A673 (cell line): ENCODE measurements at regions not wholly inside any gene's neighbourhood (a gene's known extent, or its start where the extent isn't known, plus 50 kb on each side); places are given as distances from the start of the nearest gene placed in this dataset.

Experiments used
- BruUV-seq: library from RNA; stranded (reverse); fragments of 400-500 nt; replicated peaks from 2 replicates; lab custom pipeline; 2021; lab: Mats Ljungman, UMichigan
- CTCF ChIA-PET: fragments of 300-600 bp; sonication (Branson Sonifier 250); formaldehyde crosslinking; loops from one replicate; lab custom pipeline; 2022; ENCODE audit warnings: antibody characterized with exemption; lab: Charles Lee
- POLR2A ChIA-PET: fragments of 300-600 bp; sonication (Branson Sonifier 250); formaldehyde crosslinking; loops from one replicate; lab custom pipeline; 2022; ENCODE audit warnings: antibody characterized with exemption; ENCODE audit not compliant: low non-redundant PET; lab: Charles Lee
- DNase-seq: peaks from one replicate; pipeline ENCODE4 v3.0.0-alpha.2; 2015; ENCODE audit warnings: low spot score
- H3K27ac ChIP-seq: fragments of 200-600 bp; sonication (generic); 2 replicates; pipeline ENCODE4 v1.5.1; 2016; ENCODE audit warnings: mixed run types, low read depth, mild to moderate bottlenecking, mixed read lengths, antibody characterized with exemption, low read length; ENCODE audit not compliant: poor library complexity, severe bottlenecking
- H3K27me3 ChIP-seq: fragments of 200-600 bp; sonication (generic); replicated peaks from 2 replicates; pipeline ENCODE4 v1.6.1; 2017; ENCODE audit warnings: mixed run types, low read depth, mild to moderate bottlenecking, mixed read lengths, antibody characterized with exemption, low read length; ENCODE audit not compliant: insufficient read depth, poor library complexity
- H3K36me3 ChIP-seq: fragments of 200-600 bp; sonication (generic); 2 replicates; pipeline ENCODE4 v1.6.1; 2016; ENCODE audit warnings: mixed run types, mild to moderate bottlenecking, mixed read lengths, antibody characterized with exemption, low read length; ENCODE audit not compliant: insufficient read depth, poor library complexity, severe bottlenecking
- H3K4me1 ChIP-seq: fragments of 200-600 bp; sonication (generic); 2 replicates; pipeline ENCODE4 v1.6.1; 2017; ENCODE audit warnings: mixed run types, mild to moderate bottlenecking, mixed read lengths, antibody characterized with exemption, low read length; ENCODE audit not compliant: insufficient read depth, poor library complexity, severe bottlenecking
- H3K4me3 ChIP-seq: fragments of 200-600 bp; sonication (generic); 2 replicates; pipeline ENCODE4 v1.5.1; 2016; ENCODE audit warnings: low read depth, mixed run types, mild to moderate bottlenecking, mixed read lengths, low read length; ENCODE audit not compliant: poor library complexity, severe bottlenecking
- H3K9me3 ChIP-seq: fragments of 200-600 bp; sonication (generic); 2 replicates; pipeline ENCODE4 v1.6.1; 2016; ENCODE audit warnings: mixed run types, low read depth, mild to moderate bottlenecking, mixed read lengths, antibody characterized with exemption, low read length; ENCODE audit not compliant: poor library complexity, severe bottlenecking
- CTCF ChIP-seq: fragments of 300-800, 200-600 bp; sonication (generic); conservative IDR thresholded peaks from 2 replicates; pipeline ENCODE4 v1.5.1; 2017; ENCODE audit warnings: low read depth, mild to moderate bottlenecking, antibody characterized with exemption, low read length, moderate library complexity, mixed read lengths
- EZH2 ChIP-seq: fragments of 200-600 bp; sonication (generic); IDR thresholded peaks from 2 replicates; pipeline ENCODE4 v1.6.1; 2017; ENCODE audit warnings: borderline replicate concordance, low read depth, mild to moderate bottlenecking, mixed read lengths, antibody characterized with exemption, low read length; ENCODE audit not compliant: poor library complexity, severe bottlenecking
- intact Hi-C: fragments of 100-400 bp; cut with micrococcal nuclease; formaldehyde crosslinking; loops from one replicate; pipeline ENCODE4 v1.10.0; 2022; ENCODE audit not compliant: unreplicated experiment

GRCh38 chr15:97143592-97144376, 813.3 kb downstream of the NR2F2 start:
- DNase-seq, result peak; percentile 17
- Histone ChIP-seq H3K36me3 (no peaks in the 10 kb centered on the region), H3K9me3 (no peaks in the 10 kb centered on the region), H3K4me1 (peaks cover 8% of the 10 kb centered on the region), H3K27me3 (no peaks in the 10 kb centered on the region), H3K27ac (no peak overlapping the region), H3K4me3 (no peak overlapping the region)
- POLR2A ChIA-PET, result no interaction called here
- intact Hi-C loops, result no loop called here
- BruUV-seq, result no TSS peak
- no peak for TF ChIP-seq EZH2
- no peak for TF ChIP-seq CTCF
- CTCF ChIA-PET, result no interaction called here

- Histone ChIP-seq H3K27ac (no peak overlapping the region), H3K4me3 (no peak overlapping the region), H3K9me3 (no peaks in the 10 kb centered on the region), H3K4me1 (peaks cover 8% of the 10 kb centered on the region), H3K27me3 (no peaks in the 10 kb centered on the region), H3K36me3 (no peaks in the 10 kb centered on the region)
- ChIA-PET POLR2A (no interaction called here), CTCF (no interaction called here)
- intact Hi-C loops, result no loop called here
- BruUV-seq, result no TSS peak
- no peak for TF ChIP-seq EZH2
- no peak for TF ChIP-seq CTCF
- DNase-seq, result no peak
These were observed 813.8 kb downstream of the NR2F2 start for GRCh38 chr15:97144377-97144711.

GRCh38 chr15:97146929-97147870, 813.3 kb upstream of the ARRDC4 start:
- TF ChIP-seq CTCF (no peak), EZH2 (no peak)
- Histone ChIP-seq H3K4me3 (no peak overlapping the region), H3K4me1 (no peaks in the 10 kb centered on the region), H3K9me3 (no peaks in the 10 kb centered on the region), H3K27me3 (no peaks in the 10 kb centered on the region), H3K36me3 (no peaks in the 10 kb centered on the region), H3K27ac (no peak overlapping the region)
- ChIA-PET CTCF (no interaction called here), POLR2A (no interaction called here)
- intact Hi-C loops, result no loop called here
- no peak for DNase-seq
- BruUV-seq, result no TSS peak
